ENCODE measurements at regions not wholly inside any gene's neighbourhood (a gene's known extent, or its start where the extent isn't known, plus 50 kb on each side); places are given as distances from the start of the nearest gene placed in this dataset.

DNA sequence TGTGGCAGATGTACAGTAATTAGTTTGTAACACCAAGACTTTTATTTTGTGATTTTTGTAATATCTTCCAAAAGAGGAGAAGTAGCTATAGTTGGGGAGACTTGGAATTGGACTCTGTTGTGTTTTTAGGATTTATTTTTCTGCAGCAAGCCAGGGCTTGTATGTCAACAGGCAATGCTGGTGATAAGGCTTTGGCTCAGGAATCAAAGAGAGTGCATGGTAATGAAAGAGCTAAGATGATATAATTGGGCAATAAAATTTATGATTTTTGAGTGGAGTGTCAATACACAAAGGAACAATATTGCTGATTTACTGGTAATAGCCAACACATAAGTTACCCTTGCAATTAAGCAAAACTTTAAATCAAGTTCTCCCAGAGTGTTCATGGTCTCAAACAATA, 452.9 kb downstream of the TMEM135 start:
- Mint-ChIP-seq H3K4me1 (no peaks in the 10 kb centered on the region), H3K4me3 (no peak overlapping the region), H3K27ac (no peak overlapping the region), H3K27me3 (ENCODE audit: low read depth in 2 of 2) (no peaks in the 10 kb centered on the region), H3K9me3 (no peaks in the 10 kb centered on the region), H3K36me3 (no peaks in the 10 kb centered on the region)
- intact Hi-C loops (cut with micrococcal nuclease): no loop called here
- no peak for ATAC-seq
- Histone ChIP-seq H3K27ac (ENCODE audit: low read length) (no peak overlapping the region), H3K36me3 (ENCODE audit: control insufficient read depth, insufficient read depth, low read length) (no peaks in the 10 kb centered on the region), H3K4me3 (ENCODE audit: low read length) (no peak overlapping the region), H3K27me3 (ENCODE audit: control insufficient read depth, insufficient read depth, low read length) (no peaks in the 10 kb centered on the region), H3K4me1 (ENCODE audit: control insufficient read depth, insufficient read depth, low read length) (no peaks in the 10 kb centered on the region), H3K9me3 (ENCODE audit: control insufficient read depth, insufficient read depth, low read length) (no peaks in the 10 kb centered on the region)
- TF ChIP-seq, protein P1, sequence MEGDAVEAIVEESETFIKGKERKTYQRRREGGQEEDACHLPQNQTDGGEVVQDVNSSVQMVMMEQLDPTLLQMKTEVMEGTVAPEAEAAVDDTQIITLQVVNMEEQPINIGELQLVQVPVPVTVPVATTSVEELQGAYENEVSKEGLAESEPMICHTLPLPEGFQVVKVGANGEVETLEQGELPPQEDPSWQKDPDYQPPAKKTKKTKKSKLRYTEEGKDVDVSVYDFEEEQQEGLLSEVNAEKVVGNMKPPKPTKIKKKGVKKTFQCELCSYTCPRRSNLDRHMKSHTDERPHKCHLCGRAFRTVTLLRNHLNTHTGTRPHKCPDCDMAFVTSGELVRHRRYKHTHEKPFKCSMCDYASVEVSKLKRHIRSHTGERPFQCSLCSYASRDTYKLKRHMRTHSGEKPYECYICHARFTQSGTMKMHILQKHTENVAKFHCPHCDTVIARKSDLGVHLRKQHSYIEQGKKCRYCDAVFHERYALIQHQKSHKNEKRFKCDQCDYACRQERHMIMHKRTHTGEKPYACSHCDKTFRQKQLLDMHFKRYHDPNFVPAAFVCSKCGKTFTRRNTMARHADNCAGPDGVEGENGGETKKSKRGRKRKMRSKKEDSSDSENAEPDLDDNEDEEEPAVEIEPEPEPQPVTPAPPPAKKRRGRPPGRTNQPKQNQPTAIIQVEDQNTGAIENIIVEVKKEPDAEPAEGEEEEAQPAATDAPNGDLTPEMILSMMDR (IDR thresholded peaks at IDR 0.05): no peak
- DNase-seq: no peak

- 84% methylated on average over 2 of the region's 3 CpGs for WGBS (ENCODE audit: insufficient coverage)
- Mint-ChIP-seq H3K27me3 (ENCODE audit: low read depth in 2 of 2) (no peaks in the 10 kb centered on the region), H3K4me3 (no peak overlapping the region), H3K36me3 (no peaks in the 10 kb centered on the region), H3K27ac (no peak overlapping the region), H3K4me1 (no peaks in the 10 kb centered on the region), H3K9me3 (peaks cover 0 to 2% of the 10 kb centered on the region in 2 donors)
- no peak overlapping the region for H3K4me3 ChIP-seq (ENCODE audit: low read length)
- intact Hi-C loops (cut with micrococcal nuclease): no loop called here
- no peaks in the 10 kb centered on the region for H3K36me3 ChIP-seq (ENCODE audit: control insufficient read depth, insufficient read depth, low read length)
- no peak overlapping the region for H3K27ac ChIP-seq (ENCODE audit: low read length)
- ATAC-seq: no peak
- no peaks in the 10 kb centered on the region for H3K4me1 ChIP-seq (ENCODE audit: control insufficient read depth, insufficient read depth, low read length)
- TF ChIP-seq, protein P1 (IDR thresholded peaks at IDR 0.05): no peak
- H3K9me3 ChIP-seq (ENCODE audit: control insufficient read depth, insufficient read depth, low read length): no peaks in the 10 kb centered on the region
- no peak for DNase-seq
- H3K27me3 ChIP-seq (ENCODE audit: control insufficient read depth, insufficient read depth, low read length): no peaks in the 10 kb centered on the region
Measured at GRCh38 chr11:87484566-87484965, 446.8 kb downstream of the TMEM135 start.

- Histone ChIP-seq H3K9me3 (ENCODE audit: control insufficient read depth, insufficient read depth, low read length) (no peaks in the 10 kb centered on the region), H3K27me3 (ENCODE audit: control insufficient read depth, insufficient read depth, low read length) (no peaks in the 10 kb centered on the region), H3K4me1 (ENCODE audit: control insufficient read depth, insufficient read depth, low read length) (no peaks in the 10 kb centered on the region), H3K27ac (ENCODE audit: low read length) (no peak overlapping the region), H3K36me3 (ENCODE audit: control insufficient read depth, insufficient read depth, low read length) (no peaks in the 10 kb centered on the region), H3K4me3 (ENCODE audit: low read length) (no peak overlapping the region)
- peaks cover 3 to 7% of the 10 kb centered on the region in 2 donors for H3K9me3 Mint-ChIP-seq
- no peaks in the 10 kb centered on the region for H3K4me1 Mint-ChIP-seq
- no peak for ATAC-seq
- 64% methylated on average over 2 of the region's 2 CpGs for WGBS (ENCODE audit: insufficient coverage)
- H3K27me3 Mint-ChIP-seq (ENCODE audit: low read depth in 2 of 2): no peaks in the 10 kb centered on the region
- DNase-seq: no peak
- intact Hi-C loops (cut with micrococcal nuclease): no loop called here
- H3K36me3 Mint-ChIP-seq: no peaks in the 10 kb centered on the region
- H3K27ac Mint-ChIP-seq: no peak overlapping the region
- TF ChIP-seq, protein P1 (IDR thresholded peaks at IDR 0.05): no peak
- H3K4me3 Mint-ChIP-seq: no peak overlapping the region
Measured at GRCh38 chr11:87477321-87477720, 439.6 kb downstream of the TMEM135 start.

- Mint-ChIP-seq H3K27ac (no peak overlapping the region), H3K36me3 (no peaks in the 10 kb centered on the region), H3K9me3 (no peaks in the 10 kb centered on the region), H3K4me3 (no peak overlapping the region), H3K27me3 (ENCODE audit: low read depth in 2 of 2) (no peaks in the 10 kb centered on the region), H3K4me1 (no peaks in the 10 kb centered on the region)
- H3K27ac ChIP-seq (ENCODE audit: low read length): no peak overlapping the region
- no peaks in the 10 kb centered on the region for H3K27me3 ChIP-seq (ENCODE audit: control insufficient read depth, insufficient read depth, low read length)
- no peaks in the 10 kb centered on the region for H3K4me1 ChIP-seq (ENCODE audit: control insufficient read depth, insufficient read depth, low read length)
- TF ChIP-seq, protein P1 (IDR thresholded peaks at IDR 0.05): no peak
- no peaks in the 10 kb centered on the region for H3K36me3 ChIP-seq (ENCODE audit: control insufficient read depth, insufficient read depth, low read length)
- DNase-seq (no peak), ATAC-seq (no peak)
- no peak overlapping the region for H3K4me3 ChIP-seq (ENCODE audit: low read length)
- H3K9me3 ChIP-seq (ENCODE audit: control insufficient read depth, insufficient read depth, low read length): no peaks in the 10 kb centered on the region
- intact Hi-C loops (cut with micrococcal nuclease): no loop called here
- WGBS (ENCODE audit: insufficient coverage): 80% methylated on average over 1 of the region's 1 CpG
Measured at GRCh38 chr11:87473174-87473573, 435.4 kb downstream of the TMEM135 start.

Measured in natural killer cell (primary cell).